ENCODE measurements at regions not wholly inside any gene's neighbourhood (a gene's known extent, or its start where the extent isn't known, plus 50 kb on each side); places are given as distances from the start of the nearest gene placed in this dataset.
A peak's percentile ranks its signal among the peaks of the same experiment; 100 is the strongest.

GRCh38 chr3:40731445-40731844 is 206.7 kb downstream of the ZNF621 start:
- TF ChIP-seq, protein P1, sequence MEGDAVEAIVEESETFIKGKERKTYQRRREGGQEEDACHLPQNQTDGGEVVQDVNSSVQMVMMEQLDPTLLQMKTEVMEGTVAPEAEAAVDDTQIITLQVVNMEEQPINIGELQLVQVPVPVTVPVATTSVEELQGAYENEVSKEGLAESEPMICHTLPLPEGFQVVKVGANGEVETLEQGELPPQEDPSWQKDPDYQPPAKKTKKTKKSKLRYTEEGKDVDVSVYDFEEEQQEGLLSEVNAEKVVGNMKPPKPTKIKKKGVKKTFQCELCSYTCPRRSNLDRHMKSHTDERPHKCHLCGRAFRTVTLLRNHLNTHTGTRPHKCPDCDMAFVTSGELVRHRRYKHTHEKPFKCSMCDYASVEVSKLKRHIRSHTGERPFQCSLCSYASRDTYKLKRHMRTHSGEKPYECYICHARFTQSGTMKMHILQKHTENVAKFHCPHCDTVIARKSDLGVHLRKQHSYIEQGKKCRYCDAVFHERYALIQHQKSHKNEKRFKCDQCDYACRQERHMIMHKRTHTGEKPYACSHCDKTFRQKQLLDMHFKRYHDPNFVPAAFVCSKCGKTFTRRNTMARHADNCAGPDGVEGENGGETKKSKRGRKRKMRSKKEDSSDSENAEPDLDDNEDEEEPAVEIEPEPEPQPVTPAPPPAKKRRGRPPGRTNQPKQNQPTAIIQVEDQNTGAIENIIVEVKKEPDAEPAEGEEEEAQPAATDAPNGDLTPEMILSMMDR (IDR thresholded peaks at IDR 0.05; ENCODE audit: low read depth, low read length, missing control alignments), result no peak
- H3K4me3 ChIP-seq (replicated peaks; ENCODE audit: low read depth, low read length), result no peak overlapping the region
- no peak for DNase-seq (ENCODE audit: extremely low read depth, low read depth)

DNA sequence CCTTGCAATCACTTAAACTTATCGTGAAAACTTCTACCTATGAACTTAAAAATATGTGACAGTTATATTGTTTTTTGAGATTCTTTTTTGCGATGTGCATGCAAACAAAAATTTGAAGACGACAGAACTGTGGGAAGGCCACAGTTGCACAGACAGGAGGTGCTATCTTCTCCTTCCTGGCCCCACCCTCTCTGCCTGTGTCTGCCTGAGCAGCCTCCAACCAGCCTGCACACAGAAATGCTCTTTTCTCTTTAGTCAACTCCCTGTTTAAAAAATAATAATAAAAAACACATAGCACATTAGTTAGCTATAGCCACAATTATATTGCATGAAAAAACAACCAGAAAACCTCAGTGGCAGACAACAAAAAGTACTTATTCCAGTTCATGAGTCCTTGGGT is 212.2 kb downstream of the ZNF621 start:
- no peak for DNase-seq (ENCODE audit: extremely low read depth, low read depth)
- no peak overlapping the region for H3K4me3 ChIP-seq (replicated peaks; ENCODE audit: low read depth, low read length)
- TF ChIP-seq, protein P1 (IDR thresholded peaks at IDR 0.05; ENCODE audit: low read depth, low read length, missing control alignments), result no peak

DNA sequence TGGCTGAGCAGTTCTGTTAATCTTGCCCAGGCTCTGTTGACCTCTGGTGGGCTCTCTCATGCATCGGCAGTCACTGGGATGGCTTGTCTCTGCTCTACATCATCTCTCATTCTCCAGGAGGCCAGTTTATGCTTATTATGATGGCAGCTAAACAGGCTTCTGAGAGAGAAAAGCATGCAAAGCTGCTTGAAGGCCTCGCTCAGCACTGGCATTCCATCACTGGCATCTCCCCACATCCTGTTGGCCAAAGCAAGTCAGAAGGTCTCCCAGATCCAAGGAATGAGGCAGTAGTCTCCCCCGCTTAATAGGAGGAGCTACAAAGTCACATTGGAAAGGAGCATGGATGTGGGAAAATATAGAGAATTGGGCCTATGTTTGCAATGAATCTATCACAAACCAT is 212.6 kb downstream of the ZNF621 start:
- TF ChIP-seq, protein P1 (IDR thresholded peaks at IDR 0.05; ENCODE audit: low read depth, low read length, missing control alignments), result no peak
- H3K4me3 ChIP-seq (replicated peaks; ENCODE audit: low read depth, low read length), result no peak overlapping the region
- DNase-seq (ENCODE audit: extremely low read depth, low read depth), result no peak

DNA sequence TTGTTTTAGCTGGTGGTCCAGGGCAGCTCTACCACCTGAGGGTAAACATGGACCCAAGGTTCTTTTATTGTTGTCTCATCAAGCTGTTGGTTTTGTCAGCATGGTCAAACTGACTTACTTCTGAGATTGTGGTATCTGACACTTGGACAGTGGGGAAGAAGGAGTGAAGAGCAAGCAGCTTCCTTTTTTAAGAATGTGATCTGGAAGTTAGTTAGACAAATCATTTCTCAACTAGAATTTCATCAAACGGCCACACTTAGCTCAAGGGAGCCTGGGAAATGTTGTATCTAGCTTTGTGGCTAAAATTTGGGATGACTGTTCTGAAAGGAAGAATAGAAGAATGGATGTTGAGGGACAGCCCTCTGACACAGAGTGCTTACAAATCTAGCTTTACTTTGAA is 215.2 kb downstream of the ZNF621 start:
- no peak overlapping the region for H3K4me3 ChIP-seq (replicated peaks; ENCODE audit: low read depth, low read length)
- no peak for DNase-seq (ENCODE audit: extremely low read depth, low read depth)
- TF ChIP-seq, protein P1 (IDR thresholded peaks at IDR 0.05; ENCODE audit: low read depth, low read length, missing control alignments), result no peak

- TF ChIP-seq, protein P1 (IDR thresholded peaks at IDR 0.05; ENCODE audit: low read depth, low read length, missing control alignments), result no peak
- no peak overlapping the region for H3K4me3 ChIP-seq (replicated peaks; ENCODE audit: low read depth, low read length)
- DNase-seq (ENCODE audit: extremely low read depth, low read depth), result peak; percentile 9
Measured at GRCh38 chr3:40741729-40742128, 217.0 kb downstream of the ZNF621 start.

- DNase-seq (ENCODE audit: extremely low read depth, low read depth), result no peak
- TF ChIP-seq, protein P1 (IDR thresholded peaks at IDR 0.05; ENCODE audit: low read depth, low read length, missing control alignments), result no peak
- no peak overlapping the region for H3K4me3 ChIP-seq (replicated peaks; ENCODE audit: low read depth, low read length)
Measured at GRCh38 chr3:40745381-40746106, 220.8 kb downstream of the ZNF621 start.

DNA sequence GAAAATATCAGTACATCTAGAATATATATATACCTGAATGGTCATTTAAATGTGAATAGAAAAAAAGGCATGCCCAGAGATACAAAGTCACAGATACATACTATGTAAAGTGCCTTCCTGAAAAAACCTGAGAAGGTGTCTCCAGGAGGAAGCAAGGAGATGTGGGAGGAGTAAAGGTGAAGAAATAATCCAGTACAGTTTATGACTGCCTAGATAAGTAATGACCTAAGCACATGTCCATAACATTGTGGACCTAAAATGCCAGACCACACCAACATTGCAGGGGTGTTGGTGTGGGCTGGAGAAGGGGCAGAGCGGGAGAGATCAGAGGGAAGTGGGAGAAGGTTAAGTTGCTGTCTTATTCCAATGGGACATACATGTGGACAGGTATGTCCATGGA is 226.9 kb downstream of the ZNF621 start:
- TF ChIP-seq, protein P1 (IDR thresholded peaks at IDR 0.05; ENCODE audit: low read depth, low read length, missing control alignments), result no peak
- no peak for DNase-seq (ENCODE audit: extremely low read depth, low read depth)
- H3K4me3 ChIP-seq (replicated peaks; ENCODE audit: low read depth, low read length), result no peak overlapping the region

Data from HFF-Myc (cell line).